Smooth muscle cell of the brain vasculature (primary cell): ENCODE measurements at regions not wholly inside any gene's neighbourhood (a gene's known extent, or its start where the extent isn't known, plus 50 kb on each side); places are given as distances from the start of the nearest gene placed in this dataset.
"Not testable (repeated sequence)": the region's sequence is repeated elsewhere in the genome, so short reads cannot be mapped to it uniquely, and the experiment has no call there.

Experiments used
- DNase-seq: peaks from one replicate; pipeline ENCODE4 v3.0.0-alpha.2; 2012; ENCODE audit warnings: low read depth, low spot score

DNA sequence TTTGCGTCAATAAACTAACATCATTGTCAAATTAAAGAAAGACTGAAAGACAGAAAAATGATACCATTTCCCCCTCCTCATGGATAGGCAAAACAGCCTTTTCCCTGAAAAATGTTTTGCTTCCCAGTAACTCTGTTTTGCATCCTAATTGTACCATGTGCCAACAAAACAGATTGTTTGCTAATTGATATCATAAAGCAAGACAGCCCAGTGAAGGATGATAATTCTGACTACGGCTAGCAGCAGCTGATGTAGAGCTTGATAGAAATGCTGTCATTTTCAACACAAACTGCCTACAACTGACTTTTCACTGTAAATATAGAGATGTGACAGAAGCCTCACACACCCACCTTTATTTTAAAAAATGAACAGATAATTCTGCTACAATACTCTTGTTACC lies 1061.6 kb downstream of the HACE1 start:
- DNase-seq: no peak

DNA sequence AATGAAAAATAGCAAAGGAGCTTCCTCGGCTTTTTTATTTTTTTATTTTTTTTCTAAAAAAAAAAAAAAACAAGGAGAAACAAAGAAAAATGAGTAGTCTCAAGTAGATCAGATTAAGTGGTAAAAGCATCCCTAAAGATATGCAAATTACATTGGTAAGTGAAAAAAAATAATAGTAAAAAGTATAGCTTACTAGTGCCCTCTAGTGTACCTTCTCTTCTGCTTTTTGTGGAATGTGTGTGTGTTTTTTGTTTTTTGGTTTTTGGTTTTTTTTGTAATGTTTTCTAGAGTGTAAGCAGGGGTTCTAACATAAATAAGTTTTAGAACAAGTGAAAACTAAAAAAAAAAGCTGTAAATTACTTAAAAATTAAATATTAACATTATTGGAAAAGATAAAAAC lies 1062.0 kb downstream of the HACE1 start:
- no peak for DNase-seq

DNA sequence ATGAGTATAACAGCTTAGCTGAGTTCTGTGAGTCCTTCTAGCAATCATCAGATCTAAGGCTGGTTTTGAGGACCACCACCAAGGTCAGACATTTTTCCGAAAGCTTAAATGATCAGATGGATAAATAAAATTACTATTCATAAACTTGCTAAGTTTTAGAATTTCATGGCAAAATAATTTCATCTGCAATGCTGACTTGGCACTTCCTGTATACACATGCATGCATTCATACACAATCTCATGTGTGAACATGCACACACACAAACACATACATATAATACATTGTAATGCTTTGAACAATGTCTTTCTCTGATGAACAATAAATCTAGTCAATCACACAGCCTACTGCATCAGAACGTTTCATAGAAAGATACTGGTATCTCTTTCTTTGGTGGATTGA lies 1068.3 kb downstream of the HACE1 start:
- no peak for DNase-seq

DNA sequence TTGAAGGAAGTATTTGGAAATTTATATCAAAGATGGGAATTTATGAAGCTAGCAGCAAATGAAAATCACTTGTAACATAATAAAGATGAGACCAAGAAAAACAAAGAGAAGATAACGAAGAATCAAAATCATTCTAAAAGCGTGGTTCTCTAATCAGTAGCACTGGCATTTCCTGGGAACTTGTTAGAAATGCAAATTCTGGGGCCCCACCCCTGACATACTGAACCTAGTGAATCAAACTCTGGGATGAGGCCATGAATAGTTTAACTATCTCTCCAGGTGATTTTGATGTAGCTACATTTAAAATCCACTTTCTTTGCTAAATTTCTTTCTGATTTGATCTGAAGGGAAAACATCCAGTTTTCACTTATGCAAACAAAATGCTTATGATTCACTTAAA lies 1075.6 kb downstream of the HACE1 start:
- DNase-seq: no peak

DNA sequence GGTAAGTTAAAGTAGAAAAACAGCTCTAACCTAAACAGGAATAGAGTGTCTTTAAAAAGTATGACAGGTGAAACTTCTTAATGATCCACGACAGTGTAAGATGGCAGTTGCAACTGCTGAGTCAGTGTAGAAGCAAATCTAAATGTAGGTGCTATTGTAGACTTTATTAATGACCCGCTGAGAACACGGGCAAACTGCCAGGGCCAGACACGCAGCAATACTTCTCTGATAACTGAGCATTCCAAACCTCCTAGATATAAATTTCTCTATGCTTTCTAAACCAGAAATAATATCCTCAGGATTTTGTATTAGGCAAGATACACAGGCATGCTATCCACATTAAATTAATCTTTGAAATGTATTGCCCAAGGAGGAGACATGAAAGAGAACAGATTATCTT lies 1076.4 kb downstream of the HACE1 start:
- DNase-seq: no peak

DNA sequence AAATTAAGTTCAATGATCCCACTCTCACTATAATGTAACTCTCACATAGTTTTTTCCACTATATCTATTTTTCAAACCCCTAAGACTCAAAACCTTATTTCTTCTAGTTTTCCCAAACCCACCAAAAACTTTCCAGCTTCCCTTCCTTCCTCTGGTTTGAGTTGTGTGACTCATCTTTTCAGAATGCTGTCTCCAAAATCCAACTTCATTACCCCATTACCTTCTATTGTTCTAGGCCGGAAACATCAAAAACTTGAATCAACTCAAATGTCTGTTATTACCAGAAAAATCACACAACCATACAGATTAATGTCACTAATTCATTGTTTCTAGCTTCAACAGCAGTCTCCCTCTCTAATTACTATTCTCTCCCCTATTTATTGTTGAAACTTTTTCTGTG lies 1090.3 kb downstream of the HACE1 start:
- no peak for DNase-seq

DNA sequence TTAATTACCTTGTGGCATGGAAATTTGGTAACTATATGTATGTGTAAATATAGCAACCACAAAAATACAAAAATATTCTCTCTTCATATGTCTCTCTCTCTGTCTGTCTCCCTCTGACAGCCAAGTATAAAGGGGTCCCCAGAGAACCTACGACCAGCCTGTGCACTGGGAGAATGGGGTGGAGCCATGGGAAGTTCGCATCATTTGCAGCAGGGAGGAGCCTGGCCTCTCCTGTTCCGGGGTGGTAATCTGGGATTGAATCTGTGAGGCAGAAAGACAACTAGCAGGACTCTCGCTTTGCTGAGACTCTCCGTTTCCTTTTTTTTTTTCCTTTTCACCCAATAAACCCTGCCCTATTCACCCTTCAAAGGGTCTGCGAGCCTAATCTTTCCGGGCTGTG lies 1109.1 kb downstream of the HACE1 start:
- no peak for DNase-seq

DNA sequence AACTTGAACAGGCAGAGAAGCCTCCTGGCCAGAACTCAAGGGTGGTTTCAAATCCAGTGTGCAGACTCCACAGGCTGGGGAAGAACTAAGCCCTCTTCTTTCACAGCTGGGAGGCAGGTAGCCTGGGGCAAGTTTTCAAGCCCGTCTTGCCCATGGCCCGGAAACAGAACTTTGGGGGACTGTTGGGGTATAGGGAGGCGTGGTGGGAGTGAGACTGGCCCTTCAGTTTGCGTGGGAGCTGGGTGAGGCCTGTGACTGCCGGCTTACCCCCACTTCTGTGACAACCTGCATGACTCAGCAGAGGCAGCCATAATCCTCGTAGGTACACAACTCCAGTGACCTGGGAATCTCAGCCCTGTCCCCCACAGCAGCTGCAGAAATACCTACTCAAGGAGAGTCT lies 1125.7 kb downstream of the HACE1 start:
- no peak for DNase-seq

DNA sequence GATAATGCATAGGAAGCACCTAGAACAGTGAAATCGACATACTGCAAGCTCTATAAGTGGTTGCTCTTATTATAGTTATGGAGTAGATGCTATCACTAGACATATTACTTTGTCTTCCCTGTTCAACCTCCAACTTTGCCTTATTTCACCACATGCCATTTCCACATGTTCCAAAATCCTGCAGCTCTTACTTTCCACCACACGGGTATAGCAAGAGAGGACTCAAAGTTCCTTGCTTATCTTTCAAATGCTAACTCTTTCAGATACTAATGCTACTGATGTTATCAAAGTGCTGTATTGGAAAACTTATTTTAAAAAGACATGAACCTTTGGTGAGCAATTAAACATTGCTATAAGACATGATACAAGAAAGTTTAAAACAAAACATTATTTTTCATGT lies 1130.1 kb downstream of the HACE1 start:
- DNase-seq: no peak

DNA sequence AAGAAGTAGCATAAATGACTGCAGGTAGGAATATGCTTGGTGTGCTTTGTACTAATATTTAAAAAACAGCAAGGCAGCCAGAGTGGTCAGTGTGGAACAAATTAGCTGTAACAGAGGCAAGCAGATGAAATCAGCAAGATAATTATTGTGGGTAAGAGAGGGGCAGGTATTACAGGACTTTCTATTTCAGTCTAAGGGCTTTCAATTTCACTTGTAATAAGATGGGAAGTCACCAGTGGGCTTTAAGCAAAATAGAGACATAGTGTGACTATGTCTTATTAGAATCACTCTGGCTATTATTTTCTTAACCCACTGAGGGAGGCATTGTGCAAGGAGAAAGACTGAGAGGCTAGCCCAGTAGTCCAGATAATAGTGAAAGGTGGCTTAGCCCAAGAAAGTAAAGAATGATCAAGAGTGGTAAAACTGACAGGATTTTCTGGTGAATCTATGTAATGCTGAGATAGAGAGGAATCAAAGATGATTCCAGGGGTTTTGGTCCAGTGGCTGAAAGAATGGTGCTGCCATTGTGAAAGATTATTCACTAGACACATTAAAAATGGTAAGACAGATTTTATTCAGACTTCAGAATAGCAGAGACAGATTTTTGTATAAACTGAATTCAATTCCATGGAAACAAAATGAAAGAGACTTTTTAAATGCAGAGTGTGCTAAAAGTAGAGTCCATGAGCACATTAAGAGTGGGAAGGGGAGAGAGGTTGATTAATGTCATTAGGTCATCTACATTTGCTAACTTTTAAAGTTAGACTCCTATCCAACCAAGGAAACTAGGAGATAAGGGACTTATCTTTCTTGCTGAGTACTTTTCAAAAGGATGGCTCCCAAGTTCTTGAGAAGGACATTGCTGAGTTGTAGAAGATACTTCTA lies 1136.0 kb downstream of the HACE1 start:
- DNase-seq: no peak

DNA sequence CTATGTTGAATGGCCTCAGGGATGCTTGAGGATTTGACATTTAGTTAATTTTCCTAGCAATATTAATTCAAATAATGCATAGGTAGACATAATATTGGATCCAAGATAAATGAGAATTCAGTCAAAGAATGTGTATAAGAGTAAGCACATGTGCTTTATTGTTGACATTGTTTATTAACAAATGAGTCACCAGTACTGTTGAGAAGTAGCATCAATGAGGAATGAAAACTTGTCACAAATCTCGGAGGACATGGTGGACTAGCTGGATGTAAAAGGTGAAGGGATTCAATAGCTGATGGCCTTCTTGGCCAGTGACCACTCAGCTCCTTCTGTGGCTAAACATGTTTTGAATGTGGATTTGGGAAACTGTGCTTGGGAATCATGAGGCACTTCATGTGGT lies 1137.0 kb downstream of the HACE1 start:
- no peak for DNase-seq

DNA sequence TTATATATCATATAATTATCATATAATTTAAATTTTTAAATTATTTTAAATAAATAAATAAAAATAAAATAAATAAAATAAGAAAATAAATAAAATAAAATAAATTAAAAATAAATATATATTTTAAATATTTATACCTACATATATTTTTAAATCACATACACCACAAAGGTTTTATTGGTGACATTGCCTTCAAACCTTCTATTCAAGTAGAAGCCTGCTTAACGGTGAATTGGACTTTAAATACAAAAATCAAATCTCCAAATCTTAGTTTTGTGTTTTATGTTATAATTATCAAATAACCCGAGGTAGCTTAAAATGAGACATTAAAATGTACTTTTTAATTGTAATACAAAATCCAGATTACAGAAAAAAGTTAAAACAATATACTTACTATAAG lies 1137.8 kb downstream of the HACE1 start:
- DNase-seq: no peak

DNA sequence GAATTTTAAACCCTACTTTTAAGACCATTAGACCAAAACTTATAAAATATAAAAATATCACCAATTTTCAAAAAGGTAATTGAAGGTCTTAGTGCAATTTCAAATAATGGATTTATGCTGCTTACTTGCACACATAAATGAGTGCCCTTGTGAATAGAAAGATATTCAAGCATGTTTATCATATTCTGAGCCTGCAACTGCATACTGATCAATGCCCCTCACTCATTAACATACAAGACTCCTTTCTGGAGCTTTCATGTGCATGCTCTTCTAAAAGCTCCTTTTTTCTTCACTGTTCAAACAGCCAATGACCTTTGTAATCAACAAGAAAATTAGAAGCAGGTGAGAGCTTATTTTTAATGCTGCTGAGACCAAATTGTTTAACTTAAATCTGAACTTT lies 1139.3 kb downstream of the HACE1 start:
- no peak for DNase-seq

DNA sequence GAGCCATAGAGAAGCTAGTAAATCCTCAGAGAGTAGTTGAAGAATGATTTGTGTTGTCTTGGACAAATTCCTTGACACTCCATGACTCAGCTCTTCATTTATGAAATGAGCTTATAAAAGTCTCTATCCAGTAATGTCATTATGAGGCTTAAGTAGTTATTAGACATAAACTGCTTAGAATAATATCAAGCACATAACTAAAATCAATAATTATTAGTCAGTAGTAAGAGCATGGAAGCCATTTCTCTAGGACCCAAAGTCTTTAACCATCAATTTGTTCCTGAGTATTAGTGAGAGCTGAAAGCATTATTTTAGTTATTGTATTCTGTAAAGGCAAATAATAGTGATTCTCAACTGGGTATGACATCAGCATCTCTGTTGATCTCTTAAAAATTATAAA lies 1140.2 kb downstream of the HACE1 start:
- no peak for DNase-seq

DNA sequence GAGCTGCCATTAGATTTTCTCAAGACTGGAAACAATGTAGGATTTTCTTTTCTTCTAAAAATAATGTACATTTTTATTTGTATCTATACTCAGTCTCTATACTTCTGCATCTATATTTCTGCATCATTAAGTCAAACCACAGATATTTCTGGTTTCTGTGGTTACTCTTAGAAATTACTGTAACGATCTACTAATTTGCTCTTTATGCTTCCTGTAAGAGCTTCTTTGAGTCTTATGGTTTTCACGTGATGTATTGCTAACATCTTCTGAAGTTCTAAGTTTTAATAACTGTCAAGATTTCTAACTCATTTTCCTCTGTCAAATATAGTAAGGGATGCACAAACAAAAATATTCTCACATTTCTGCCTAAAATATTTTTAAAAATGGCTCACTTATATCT lies 1144.5 kb downstream of the HACE1 start:
- DNase-seq: no peak

DNA sequence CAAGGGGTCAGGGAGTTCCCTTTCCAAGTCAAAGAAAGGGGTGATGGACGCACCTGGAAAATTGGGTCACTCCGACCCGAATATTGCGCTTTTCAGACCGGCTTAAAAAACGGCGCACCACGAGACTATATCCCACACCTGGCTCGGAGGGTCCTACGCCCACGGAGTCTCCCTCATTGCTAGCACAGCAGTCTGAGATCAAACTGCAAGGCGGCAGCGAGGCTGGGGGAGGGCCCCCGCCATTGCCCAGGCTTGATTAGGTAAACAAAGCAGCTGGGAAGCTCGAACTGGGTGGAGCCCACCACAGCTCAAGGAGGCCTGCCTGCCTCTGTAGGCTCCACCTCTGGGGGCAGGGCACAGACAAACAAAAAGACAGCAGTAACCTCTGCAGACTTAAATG lies 1150.5 kb downstream of the HACE1 start:
- DNase-seq: not testable (repeated sequence)

DNA sequence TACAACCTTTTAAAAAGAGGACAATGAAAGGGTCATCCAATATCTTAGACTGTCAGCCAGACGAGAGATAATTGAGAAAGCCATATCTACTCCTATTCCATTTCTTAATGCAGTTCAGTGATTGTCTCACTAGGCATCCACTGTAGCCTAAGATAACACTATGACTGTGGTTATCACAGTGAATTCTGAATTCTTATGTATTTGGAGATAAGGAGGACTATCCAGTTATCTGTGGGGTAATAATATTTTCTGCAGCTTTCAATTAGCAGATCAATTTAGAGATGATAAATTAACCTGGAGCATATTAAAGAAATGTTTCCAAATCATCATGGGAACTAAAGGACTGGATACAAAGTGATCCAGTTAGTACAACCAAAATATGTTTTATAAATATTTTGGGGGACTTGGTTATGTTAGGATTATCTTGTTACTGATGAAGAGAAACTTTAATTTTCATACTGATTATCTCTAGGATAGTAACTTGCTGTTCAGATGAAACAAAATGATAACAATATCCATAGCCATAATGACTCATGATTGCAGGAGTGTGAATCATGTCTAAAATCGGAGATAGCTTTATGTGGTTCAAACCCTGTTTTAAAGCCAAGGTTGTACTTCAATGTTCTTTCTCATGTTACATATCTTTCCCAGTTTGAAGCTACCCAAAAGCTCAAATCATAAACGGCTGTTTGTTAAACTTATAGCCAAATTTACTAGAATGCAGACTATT lies 1152.0 kb downstream of the HACE1 start:
- no peak for DNase-seq

DNA sequence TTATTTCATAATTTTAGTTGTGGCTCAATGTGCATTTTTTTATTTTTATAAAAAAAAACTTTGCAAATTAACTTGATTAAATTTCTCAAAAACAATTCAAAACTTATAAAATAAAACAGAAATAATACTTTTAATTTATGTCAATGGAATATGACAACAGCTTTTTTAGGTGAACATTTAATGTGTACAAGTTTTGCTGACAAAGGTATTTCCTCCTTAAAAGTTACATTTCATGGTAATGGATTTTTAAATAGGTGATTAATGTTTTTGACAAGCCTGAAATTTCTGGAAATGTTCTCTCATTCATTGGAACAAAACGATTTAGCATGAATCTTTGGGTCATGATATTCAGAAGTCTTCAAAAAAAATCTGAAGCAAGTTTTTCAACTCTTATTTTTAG lies 1160.0 kb downstream of the HACE1 start:
- DNase-seq: no peak

DNA sequence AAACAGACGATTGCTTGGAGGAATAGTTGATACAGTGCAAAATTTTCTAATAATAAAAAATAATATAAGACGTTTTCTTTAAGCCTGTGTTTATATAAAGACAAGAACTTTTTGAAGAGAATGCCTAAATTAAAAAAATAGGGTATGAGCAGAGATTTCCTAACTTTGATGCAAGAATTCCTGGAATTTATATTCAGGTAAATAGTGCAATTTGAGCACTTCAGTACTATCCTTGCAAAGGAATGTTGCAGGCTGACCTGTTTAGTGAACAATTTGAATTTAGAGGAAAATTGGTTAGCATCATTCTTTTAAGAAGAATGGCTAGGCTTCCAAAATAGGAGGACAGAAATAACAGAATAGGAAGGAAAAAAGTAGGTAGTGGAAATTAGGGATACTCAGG lies 1172.3 kb downstream of the HACE1 start:
- DNase-seq: no peak

DNA sequence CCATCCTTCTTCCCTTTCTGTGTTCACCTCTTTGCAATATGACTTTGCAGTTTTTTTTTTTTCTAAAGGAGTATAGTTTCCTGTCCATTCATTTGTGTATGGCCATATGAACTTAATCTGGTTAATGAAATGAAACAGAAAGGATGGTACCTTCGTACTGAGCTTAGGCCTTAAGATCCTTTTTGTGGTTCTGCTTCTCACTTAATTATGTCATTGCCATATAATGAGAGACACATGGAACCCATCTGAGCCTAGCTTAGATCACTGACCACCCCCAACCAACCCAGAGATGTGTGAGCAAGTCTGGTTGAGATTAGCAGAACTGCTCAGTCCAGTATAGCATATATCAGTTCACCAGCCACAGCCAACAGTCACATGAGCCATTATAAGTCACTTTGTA lies 1179.6 kb downstream of the HACE1 start:
- no peak for DNase-seq

DNA sequence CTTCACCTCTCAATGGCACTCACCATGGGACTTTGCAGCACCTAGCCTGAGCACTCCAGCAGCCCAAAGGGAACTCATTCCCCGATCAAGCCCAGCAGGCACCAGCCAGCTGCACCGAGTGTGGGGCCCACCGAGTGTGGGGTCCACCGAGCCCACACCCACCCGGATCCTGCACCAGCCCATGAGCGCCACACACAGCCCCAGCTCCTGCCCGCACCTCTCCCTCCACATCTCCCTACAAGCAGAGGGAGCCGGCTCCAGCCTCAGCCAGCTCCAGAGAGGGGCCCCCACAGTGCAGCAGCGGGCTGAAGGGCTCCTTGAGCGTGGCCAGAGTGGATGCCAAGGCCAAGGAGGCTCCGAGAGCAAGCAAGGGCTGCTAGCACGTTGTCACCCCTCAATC lies 1182.4 kb downstream of the HACE1 start:
- DNase-seq: no peak

DNA sequence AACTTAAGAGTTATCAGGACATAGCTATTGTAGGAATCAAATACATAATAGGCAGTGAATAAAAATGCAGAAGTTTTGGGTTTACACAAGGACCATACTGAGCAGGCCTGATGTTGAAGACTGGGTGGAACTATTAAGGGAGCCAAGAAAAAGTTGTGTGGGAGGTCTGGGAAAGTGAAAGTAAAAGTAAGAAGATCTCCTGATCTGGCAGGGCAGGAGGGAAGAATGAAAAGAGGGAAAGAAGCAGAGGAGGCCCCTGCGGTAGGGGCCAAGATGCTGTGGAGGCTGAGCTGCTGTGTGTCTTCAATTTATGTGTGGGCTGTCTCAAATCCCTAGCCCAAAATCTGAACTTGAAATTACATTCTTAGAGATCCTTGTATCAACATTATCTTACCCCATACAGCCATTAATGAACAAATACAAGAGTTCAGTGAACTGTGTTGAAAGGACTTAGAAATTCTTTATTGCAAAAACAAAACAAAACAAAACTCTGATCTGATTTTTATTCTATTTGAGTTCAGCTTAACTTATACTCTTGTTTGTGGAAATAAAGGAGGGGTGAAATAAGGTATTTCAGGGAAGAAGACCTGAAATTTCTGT lies 1183.8 kb downstream of the HACE1 start:
- DNase-seq: no peak

DNA sequence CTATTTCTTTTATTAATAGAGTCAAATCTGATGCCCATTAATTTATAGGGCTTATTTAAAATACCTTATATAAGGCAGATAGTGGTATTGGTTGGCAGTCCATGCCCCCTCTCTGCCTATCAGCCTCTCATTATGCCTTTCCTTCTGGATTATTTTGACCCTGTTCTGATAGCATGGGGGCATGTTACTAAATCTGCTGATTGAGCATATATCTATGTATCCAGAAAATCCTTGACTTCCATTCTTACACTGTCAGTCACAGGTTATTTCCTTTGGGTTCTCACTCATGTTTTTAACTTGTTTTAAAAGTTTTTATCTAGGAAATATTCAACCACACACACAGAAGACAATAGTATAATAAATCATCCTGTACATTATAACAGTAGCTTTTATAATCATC lies 1184.9 kb downstream of the HACE1 start:
- no peak for DNase-seq
